ENCODE measurements at regions not wholly inside any gene's neighbourhood (a gene's known extent, or its start where the extent isn't known, plus 50 kb on each side); places are given as distances from the start of the nearest gene placed in this dataset.

DNA sequence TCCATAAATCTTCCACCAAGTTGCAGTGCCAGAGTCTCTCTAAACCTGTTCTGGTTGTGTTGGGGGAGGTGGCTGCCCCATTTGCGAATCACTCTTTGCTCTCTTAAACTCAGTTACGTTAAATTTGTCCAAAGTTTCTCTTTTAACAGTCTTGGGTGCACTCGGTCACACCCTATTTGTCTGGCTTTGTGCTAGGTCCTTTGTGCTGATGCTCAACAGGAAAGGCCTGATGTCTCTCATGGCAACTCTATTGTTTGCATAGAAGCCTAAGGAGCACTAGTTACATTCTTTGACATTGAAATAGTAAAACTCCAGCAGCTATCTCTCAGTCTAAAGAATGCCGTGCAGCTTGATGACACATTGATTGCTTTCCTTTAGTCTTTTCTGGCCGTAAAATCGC is 105.1 kb downstream of the TRMT11 start:
- DNase-seq = peak; percentile 27

DNA sequence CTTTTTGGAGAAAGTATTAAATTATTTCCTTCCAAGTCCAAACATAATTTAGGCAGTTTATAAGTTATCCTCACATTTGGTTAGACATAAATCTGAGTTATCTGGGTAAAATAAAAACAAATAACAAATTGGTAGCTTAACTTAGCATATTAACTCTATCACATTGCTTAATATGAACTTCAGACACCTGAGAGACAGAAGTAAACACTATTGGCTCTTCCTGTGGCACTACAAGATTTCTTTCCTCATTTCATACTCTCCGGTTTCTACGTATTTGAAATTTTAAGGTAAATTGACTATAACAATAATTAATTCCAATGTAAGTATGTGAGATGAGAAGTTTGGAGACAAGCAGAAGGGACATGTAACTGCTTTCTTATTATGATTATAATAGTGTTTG is 106.8 kb downstream of the TRMT11 start:
- DNase-seq = no peak

DNA sequence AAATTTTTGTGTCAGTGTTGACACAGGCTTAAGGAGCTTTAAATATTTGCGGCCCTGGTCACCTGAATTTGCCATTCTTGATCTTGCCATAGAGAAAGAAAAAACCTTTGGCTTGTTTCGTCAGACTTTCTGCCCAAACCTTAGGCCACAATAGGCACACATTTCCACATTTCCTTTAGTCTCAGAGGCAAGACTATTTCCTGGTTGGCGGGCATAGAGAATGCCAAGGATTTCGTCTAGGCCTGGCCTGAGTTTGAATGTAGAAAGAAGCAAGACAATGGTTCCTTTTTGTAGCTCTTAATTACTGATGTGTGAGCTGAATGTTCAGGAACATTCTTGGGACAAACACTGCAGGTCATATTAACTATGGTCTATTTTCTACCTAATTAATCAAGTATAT is 108.1 kb downstream of the TRMT11 start:
- no peak for DNase-seq

DNA sequence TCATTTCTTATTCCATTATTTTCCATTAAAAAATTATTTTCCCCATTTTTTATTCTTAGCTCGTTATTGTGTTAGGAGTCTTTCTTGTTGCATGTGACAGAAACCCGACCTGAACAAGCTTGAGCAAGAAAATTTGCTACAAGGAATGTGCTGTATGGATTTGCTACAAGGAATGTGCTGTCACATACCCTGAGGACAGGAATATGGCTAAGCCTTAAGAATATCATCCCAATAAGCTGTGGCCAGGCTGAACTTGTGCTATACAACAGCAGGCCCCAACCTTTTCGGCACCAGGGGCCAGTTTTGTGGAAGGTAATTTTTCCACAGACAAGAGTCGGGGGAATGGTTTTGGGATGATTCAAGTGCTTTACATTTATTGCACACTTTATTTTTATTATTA is 114.0 kb downstream of the TRMT11 start:
- no peak for DNase-seq

DNA sequence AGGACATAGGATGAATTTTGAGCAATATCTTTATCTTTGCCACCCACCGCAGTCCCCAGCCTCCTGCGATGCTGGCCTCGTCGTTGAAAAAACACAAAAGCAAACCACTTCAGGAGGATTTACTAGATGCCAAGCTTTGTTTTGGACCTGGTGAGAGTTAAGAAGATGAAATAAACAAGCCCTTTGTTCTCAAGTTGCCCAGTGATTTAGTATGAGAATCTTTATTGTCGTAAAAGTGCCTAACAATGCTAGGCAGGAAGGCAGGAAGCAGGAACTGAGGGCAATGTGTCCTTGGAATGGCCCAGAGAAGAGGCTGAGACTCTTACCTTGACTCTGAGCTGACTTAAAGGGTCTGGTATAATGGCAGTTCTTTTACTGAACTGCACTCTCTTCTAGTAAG is 116.0 kb downstream of the TRMT11 start:
- DNase-seq = no peak

DNA sequence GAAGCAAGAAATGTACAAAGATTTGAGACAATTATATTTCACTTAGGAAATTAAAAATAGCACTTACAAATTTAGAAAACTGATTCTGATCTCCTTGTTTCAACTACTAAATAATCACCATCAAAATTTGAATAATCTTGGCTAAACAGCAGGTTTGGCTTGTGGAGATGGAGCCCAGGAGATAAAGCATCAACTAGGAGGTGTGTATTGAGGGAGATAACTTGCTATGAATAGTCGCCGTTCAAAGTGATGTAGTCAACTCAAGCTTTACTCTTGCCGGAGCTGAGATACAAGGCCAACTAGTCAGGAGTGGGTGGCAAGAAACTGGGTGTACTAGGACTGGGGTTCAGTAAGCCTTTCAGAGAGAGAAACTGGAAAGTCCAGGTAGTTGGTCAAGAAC is 117.7 kb downstream of the TRMT11 start:
- DNase-seq = no peak

DNA sequence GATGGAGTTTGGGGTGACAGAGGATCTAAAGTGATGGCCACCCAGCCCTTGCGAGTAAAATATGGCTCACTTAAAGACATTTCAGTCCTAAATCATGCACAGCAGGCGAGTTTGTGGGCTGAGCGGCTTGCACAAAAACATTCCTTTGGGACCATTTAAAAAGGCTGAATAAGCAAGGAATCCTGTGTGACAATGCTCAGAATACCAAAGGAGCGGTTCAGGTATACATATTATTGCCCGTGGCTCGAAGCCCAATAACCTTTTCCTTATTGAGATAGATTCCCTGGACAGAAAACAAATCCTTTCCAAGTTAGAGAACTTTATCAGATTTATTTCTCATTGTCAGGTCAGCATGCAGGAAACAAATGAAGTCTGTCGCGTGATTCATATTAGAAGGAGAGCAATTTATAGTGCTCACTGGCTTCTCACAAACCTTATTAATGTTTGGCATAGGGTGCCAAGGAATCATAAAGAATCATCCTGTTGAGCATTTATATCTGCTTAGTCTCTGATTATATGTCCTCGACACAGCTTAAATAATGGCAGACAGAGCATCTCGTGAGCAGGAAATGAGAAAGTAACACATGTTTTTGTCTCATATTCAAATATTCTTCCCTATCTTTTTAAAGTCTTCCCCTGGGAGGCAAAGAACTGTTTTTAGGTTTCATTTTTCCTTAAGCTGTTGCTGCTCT is 121.3 kb downstream of the TRMT11 start:
- no peak for DNase-seq

DNA sequence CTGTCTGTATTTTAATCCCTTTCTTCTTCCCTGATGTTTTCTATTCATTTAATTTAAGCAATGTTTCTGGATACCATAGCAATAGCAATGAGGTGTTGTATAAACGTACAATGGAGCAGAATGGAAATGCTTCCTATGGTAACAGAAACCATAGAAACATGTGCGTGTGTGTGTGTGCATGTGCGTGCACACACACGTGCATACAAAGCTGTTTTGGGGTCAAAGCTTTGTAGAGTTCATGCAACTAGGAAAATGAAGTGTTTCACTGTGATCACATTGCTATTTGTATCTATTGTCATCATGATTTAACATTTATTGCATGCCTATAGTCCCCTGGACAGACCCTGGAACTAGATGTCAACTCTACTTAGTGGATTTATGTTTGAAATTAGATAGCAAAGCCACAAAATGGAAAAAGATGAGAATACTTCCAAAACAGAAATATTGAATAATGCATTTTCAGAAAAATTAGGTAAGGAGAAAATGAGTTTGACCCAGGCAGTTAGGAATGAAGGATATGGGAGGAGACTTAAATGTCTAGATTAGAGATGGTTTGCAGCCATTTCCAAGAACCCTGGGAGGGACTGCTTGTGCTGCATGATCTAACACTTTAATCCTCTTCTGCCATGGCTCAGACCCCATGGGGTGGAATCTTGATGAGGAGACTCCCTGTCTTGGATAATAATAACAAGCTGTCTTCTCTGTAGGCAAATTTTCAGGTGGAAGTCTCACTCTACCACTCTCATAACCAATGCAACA is 124.4 kb downstream of the TRMT11 start:
- no peak for DNase-seq

DNA sequence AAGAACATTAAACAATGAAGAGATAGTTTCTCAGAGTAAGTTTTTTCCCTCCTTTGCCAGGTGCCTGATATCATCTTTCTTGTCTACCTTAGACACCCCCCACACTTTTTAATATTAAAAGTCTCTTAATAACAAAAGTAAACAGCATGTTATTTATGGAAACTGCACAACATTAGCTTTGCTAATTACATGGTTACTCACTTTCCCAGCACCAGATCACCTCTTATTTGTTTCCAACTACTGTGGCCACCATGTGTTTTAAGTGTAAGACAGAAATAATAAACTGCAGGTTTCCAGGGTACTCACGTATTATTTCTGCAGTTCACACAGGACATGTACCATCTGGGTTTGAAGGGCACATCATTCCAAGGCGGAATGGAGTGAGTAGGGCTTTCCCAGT is 125.0 kb downstream of the TRMT11 start:
- DNase-seq = no peak

DNA sequence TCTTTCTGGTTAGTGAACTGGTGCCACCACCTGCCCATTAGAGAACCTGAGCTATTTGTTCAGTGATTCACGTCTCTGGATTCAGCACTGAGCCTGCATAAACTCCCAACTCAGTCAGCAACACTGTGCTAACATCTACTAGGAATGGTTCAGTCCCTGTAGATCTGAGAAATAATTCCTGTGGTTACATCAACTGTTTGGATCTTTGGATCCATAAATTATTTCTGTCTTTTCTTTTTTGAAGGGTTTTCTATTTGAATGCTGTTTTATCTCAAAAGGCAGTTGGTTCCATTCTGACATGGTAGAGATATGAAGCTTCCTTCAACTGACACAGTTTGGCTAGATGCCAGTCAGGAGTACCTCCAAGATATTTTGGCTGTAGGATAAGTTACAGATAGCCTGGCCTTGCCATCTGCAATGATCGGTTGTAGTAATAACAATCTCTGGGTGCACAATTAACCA is 125.9 kb downstream of the TRMT11 start:
- DNase-seq = no peak

DNA sequence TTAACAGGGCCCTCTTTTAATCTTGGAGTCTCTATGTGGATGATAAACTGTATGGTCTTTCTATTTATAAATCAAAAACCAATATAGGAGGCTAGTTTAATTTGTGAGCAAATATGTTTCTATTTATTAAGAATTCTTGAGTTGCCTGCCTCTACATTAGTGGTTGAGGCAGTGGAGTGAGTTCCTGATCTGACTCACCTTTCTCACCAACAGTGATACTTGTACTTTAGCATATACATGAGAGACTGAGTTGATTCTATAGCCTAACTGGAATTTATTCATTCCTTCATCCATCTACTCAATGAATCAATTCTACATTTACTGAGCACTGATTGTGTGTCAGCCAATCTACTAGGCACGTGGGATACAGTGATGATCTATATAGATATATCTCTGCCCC is 126.9 kb downstream of the TRMT11 start:
- no peak for DNase-seq

DNA sequence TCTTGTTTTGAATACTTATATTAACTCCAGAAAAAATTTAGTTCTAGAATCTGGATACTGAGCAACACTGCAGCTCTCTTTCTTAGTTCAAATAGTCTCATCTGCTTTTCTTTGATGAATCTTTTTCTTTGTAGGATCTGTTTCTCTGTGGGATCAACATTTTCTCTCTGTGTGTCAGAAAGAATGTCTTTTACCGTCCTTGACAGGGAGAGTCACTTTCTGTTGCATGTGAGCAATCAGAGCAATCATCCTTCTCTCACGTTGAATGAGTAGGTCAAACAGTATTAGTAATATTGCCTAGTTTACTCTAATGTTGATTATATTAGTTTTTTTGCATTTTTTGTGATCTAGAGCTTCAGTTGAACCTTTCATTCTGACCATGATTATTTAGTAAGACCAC is 130.9 kb downstream of the TRMT11 start:
- no peak for DNase-seq

DNA sequence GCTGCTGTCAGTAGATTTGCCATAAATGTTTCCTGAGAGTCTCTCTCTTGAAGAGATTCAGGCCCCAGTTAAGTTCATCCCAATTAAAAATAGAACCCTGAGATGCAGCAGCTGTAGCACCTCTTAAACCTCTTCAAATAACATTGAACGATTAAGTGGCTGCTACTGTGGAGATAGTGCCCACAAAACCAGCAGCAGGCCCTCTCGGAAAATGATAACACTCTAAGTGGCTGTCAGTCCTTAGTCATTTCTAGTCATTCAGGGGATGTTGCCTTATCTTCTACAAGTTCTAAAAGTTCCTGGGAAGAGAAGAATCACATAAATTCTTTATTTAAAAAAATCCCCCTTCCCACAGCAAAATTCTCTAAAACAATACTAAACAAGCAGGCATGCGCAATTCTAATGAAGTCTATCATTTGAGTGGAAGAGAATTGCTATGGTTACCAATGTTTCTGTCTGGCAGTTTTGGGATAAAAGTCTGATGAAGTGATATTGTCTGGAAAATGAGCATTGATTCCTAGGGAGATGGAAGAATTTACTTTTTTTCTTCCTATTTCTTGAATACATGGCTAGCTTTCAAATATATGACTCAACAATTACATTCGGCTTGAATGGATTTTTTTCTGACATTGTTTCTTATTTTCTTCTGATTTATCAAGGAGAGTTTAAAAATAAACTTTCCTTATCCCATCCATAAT is 131.9 kb downstream of the TRMT11 start:
- DNase-seq = no peak

DNA sequence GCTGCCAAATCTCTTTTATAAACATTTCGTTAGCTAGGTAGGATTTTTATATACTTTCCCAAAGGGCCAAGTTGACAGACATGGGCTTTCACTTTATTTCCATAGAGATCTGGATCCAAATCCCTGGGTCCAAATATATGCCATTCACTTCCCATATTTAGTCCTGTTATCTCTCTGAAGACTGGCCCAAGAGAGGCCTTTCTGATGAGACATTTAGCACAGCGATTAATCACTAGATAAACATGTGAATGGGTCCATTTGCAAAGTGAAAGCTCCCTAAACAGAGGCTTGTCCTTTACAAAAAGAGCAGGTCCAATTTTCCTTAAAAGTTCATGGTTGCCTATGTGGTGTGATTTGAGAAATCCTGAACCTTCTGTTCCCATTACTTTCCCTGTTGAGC is 132.6 kb downstream of the TRMT11 start:
- no peak for DNase-seq

DNA sequence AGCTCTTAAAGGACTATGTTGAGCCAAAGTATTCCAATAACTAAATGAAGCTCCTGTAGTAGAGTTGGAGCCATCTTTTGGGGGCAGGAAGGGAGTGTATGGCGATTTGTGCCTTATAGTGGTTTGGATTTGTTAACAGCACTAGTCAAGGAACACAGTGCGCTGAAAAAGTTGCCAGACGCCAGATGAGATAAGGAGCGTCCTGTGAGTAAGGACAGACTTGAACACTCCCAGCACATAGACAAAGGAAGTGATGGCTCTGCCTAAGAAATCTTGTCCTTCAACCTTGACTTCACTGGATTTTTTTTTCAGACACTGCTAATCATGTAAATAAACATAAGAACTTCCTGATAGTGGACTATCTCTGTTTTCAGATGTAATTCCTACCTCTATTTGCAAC is 136.9 kb downstream of the TRMT11 start:
- no peak for DNase-seq

DNA sequence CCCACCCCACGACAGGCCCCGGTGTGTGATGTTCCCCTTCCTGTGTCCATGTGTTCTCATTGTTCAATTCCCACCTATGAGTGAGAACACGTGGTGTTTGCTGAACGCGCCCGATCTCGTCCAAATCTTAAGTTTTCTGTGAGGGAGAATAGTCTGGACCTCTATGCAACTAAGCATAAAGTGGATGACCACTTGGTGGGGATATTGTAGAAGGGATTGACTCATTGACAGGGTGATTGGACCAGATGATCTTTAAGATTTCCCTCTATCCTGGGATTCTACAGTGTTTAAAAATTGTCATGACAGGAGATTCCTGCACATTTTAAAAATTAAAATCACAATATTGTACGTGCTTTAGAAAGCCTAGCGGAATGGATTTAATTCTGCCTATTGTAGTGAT is 141.3 kb downstream of the TRMT11 start:
- no peak for DNase-seq

DNA sequence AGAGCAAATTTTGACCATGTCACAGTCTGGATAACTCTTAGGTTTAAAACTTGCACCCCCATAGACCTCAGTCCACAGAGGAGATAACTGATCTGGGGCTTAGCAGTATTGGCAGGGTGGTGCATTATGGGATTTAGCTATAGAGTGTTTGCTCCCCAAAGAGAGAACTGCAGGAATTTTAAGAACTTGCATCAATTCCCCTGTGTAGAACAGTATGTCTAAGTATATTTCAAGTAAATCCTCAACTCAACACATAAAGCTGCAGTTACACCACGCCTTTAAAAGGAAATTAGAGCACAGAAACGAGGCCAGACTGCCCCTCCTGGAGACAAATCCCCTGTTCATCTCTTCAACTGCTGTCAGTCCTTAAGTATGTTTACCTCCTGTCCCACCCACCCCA is 144.9 kb downstream of the TRMT11 start:
- DNase-seq = peak; percentile 25

DNA sequence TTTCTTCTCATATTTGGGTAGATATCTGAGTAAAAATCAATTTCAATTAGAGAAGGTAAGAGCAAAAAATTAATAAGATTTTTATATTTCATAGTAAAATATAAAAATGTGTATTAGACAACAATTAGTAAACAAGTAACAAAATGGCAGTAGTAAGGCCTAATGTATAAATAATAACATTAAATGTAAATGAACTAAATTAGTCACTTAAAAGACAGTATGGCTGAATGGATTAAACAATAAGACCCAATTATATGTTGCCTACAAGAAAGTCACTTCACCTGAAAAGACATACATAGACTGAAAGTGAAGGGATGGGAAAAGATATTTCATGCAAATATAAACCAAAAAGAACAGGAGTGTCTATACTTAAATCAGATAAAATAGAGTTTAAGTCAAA is 147.6 kb downstream of the TRMT11 start:
- DNase-seq = no peak

DNA sequence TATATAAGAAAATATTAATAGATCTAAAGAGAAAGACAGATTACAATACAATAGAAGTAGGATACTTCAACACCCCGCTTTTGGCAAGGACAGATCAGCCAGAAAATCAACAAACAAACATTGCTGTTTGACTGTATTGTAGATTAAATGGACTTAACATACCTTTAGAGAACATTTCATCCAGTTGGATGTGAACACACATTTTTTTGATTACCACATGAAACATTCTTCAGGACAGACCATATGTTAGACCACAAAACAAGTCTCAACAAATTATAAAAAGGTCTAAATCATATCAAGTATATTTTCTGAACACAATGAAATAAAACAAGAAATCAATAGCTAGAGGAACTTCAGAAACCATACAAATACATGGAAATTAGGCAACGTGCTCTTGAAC is 148.2 kb downstream of the TRMT11 start:
- DNase-seq = no peak

DNA sequence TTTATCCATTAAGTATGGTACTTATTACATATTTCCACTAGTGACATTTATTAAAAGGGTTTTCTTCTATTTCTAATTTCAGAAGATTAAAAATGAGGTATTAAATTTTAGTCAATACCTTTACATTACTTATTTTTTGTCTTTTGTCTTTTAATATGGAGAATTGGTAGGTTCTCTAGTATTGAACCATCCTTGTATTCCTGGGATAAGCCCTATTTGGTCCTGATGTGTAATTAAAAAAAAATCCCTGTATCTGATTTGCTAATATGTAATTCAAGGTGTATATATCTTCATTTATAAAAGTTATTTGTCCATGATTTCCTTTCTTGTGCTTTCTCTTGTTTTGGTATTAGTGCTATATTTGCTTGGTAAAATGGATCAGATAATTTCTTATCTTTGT is 153.7 kb downstream of the TRMT11 start:
- no peak for DNase-seq

DNA sequence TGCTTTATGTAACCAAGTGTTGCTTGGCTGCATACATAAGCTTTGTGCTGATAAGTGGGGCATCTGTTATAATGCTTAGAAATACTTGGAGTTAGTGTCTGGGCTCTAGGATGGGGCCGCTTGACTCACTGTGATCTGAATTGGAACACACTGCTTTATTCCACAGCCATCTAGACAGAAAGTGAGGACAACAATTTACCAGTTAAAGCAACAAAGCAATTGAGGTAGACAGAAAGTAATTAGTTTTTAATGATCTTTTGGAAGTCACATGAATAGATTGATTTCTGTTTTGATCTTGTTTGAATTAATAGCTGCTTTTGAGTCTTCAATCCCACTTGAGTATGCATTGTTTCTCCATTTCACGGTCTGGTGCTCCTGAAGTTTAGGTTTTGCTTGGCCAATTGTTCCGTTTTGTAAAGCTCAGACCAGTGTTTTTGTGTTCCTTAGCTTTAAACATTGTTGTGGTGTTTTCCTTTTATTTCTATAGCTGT is 157.5 kb downstream of the TRMT11 start:
- DNase-seq = no peak

DNA sequence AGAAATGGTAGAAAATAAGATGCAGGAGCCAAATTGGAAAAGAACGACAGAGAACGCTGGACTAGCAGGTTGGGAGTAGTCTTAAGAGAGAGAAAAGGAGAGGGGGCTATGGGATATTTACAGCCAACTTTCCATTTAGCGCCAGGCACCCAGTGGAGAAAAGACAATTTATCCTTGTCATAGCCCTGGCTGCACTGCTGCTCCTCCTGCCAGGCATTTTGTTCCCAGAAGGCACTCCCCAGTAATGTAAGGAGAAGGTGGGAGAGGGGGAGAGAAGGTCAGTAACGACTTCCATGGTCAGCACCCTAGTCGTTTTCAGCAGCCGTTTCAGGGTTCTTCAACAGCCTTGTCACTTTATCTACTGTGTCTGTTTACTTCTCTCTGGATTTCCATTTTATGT is 159.0 kb downstream of the TRMT11 start:
- DNase-seq = no peak

DNA sequence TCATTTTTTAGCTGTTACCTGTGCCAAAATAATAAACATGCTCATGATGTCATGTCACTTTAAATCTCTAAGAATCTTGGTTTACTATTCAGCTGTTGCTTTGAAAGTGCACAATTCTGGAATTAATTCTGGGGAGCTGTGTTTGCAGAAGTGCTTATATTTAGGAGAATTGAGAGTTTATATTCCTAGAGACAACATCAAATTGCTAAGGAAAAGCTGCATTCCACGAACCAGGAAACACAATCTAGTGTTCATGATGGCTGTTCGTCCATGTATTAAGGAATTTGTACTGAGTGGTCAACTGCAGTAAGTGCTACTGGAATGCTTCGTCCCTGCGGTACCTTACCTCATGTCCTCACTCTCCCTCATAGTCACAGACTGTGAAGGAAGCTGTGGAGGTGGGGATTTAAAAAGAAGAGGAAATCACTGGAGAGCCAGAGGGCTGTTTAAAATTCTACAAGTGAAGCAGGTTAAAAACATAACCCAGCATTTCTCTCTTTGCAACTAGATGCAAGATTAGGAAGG is 161.0 kb downstream of the TRMT11 start:
- no peak for DNase-seq

DNA sequence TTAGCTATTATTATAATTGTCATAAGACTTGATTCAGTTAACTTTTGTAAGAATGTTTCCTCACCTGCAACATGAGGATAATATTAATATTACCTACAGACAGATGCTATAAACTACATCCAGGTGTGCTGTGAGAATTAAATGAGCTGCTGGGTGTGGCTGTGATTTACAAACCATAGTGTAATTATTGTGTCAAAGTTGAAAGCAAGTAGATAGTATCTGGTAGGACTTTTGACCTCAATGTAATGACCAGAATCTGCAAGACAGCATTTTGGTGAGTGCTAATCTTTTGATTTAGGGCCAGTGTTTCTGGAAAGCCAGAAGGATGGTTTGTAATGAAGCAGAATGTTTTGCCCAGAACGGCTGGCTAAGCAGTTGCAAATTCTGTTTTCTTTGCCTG is 162.5 kb downstream of the TRMT11 start:
- no peak for DNase-seq

All from femur (tissue), 1 donor.